IPS-NIHi11 (cell line): ENCODE measurements at regions not wholly inside any gene's neighbourhood (a gene's known extent, or its start where the extent isn't known, plus 50 kb on each side); places are given as distances from the start of the nearest gene placed in this dataset.
A peak's percentile ranks its signal among the peaks of the same experiment; 100 is the strongest.

Experiments used
- DNase-seq: peaks from one replicate; pipeline ENCODE4 v3.0.0; 2012; ENCODE audit warnings: mixed read lengths, low spot score

GRCh38 chr1:233518344-233518743 lies 95.6 kb upstream of the KCNK1 start:
- DNase-seq = peak; percentile 69

DNA sequence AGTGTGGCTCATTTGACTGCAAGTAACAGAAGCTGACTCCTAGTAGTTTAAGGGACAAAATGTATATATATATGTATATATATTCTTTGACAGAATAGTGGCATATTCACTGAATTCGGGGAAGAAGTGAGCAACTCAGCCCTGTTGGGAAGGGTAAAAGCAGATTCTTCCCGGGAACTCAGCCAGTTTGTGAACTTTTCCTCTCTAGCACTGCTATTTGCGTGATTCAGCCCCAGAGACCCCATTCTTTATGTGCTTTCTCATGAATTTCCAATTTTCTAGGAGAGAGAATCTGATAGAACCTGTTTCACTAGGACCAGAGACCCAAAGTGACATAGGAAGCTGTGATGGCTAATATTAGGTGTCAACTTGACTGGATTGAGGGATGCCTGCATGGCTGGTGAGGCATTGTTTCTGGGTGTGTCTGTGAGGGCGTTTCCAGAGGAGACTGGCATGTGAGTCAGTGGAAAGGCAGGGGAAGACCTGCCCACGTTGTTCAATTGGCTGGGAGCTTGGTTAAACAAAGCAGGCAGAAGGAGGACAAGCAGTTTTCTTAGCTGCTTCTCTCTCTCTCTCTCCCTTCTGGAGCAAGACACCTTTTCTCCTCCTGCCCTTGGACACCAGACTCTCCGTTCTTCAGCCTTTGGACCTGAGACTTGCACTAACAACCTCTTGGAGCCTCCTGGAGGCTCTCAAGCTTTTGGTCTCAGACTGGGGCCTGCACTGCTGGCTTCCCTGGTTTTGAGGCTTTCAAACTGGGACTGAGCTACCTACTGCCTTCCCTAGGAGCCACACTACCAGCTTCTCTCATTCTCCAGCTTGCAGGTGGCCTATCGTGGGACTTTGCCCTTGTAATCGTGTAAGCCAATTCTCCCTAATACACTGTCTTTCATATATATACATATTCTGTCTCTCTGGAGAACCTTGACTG lies 93.4 kb upstream of the KCNK1 start:
- DNase-seq = no peak

DNA sequence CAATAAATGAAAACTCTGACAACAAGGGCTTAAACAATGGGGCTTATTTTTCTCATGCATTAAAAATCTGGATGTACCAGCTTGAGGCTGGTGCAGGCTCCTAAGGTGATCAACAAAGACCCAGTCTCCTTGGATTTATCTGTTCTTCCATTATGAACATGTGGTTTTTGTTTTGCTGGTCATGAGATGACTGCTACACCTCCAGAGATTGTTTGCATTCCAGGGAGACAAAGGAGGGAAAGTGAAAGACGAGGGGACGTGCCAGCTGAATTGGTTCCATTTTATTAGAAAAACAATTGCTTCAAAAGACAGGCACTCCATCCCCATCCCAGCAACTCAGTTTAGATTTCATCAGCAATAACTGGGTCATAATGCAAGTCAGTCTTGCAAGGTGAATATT lies 90.9 kb upstream of the KCNK1 start:
- DNase-seq = peak; percentile 49

GRCh38 chr1:233527818-233528217 lies 86.1 kb upstream of the KCNK1 start:
- DNase-seq = no peak

GRCh38 chr1:233530665-233531386 lies 83.1 kb upstream of the KCNK1 start:
- DNase-seq = no peak

- no peak for DNase-seq
Measured at GRCh38 chr1:233540816-233541215, 73.1 kb upstream of the KCNK1 start.

- DNase-seq = peak; percentile 19
Measured at GRCh38 chr1:233543338-233544255, 70.3 kb upstream of the KCNK1 start.

DNA sequence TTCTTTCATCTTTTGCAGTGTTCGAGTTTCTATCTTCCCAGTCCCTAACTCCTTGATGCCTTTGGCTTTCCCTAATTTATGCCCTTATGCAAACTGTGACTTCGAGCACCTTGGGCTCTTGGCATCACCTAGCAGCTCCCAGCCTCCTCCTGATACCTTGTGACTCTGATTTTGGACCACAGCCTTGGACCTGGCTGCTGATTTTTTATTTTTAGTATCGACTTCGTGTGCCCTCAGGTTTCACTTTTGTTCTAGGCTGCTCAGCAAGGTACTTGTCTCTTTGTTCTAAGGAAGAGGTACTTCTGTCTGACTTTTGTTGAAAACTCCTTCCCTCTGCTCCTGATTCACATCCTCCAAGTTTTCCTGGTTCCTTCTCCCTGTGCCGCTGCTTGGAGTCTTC lies 69.6 kb upstream of the KCNK1 start:
- no peak for DNase-seq

DNA sequence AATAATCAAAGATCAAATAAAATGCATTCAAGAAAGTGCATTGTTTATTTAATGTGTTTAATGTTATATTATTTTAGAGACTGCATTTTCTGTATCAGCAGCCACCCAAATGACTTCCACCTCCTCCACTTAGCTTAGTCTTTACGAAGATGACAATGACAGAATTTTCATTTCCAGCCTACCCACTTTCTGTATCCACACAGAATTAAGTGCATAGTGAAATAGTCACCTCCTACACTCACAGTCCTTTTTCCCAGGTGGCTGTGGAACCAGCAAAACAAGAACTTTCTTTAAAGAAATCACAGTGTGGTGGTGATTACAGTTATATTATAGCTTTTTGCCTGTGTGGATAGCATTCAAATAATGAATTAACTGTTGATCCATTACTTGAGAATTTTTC lies 66.2 kb upstream of the KCNK1 start:
- DNase-seq = no peak

DNA sequence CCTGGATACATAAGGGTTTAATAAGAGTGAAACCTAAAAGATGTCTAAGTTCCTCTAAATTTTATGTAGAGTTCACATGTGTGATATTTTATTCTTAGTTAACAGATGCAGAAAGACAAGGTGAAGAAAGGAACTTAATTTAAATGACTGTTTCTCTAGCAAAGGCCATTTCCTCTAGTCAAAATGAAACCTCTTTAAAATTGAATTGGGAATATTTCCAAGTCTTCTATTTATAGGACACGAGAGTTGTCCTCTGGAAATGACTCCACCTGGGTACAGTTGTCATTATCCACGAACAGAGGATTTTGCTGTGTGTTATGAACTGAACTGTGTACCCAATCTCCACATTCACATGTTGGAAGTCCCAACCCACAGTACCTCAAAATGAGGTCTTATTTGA lies 64.5 kb upstream of the KCNK1 start:
- DNase-seq = no peak

DNA sequence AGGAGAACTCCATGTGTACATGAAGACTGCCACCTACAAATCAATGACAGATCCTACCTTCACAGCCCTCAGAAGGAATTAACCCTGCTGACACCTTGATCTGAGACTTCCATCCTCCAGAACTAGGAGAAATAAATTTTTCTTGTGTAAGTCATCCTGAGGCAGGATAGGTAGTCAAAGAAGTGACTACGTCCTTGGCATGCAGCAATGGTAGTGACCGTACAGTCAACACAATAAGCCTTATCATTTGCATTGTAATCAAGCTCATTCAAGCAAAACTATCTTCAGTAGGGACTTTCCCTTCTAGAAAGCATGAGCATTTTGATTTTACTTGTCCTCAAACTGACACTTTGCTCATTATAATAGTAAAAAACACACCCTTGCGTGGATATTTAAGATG lies 64.0 kb upstream of the KCNK1 start:
- DNase-seq = no peak

- DNase-seq = no peak
Measured at GRCh38 chr1:233554037-233554436, 59.9 kb upstream of the KCNK1 start.

GRCh38 chr1:233561708-233562426 lies 52.0 kb upstream of the KCNK1 start:
- DNase-seq = no peak
